Hematopoietic multipotent progenitor cell treated with erythropoietin and hydrocortisone succinate and interleukin-3 and kit ligand, for 6 days (in vitro differentiated cells): ENCODE measurements at regions not wholly inside any gene's neighbourhood (a gene's known extent, or its start where the extent isn't known, plus 50 kb on each side); places are given as distances from the start of the nearest gene placed in this dataset.
"Not testable (repeated sequence)": the region's sequence is repeated elsewhere in the genome, so short reads cannot be mapped to it uniquely, and the experiment has no call there.

Experiments
- DNase-seq: peaks from one replicate; pipeline ENCODE4 v3.0.0-alpha.2; 2015

GRCh38 chr6:21856456-21856825 is 262.9 kb downstream of the SOX4 start:
- DNase-seq = no peak

- DNase-seq = peak; percentile 32
These were observed 263.3 kb downstream of the SOX4 start for GRCh38 chr6:21856844-21857243.

GRCh38 chr6:21858076-21858475 is 264.5 kb downstream of the SOX4 start:
- no peak for DNase-seq

GRCh38 chr6:21859193-21859735 is 265.7 kb downstream of the SOX4 start:
- DNase-seq = no peak

GRCh38 chr6:21861942-21862341 is 268.4 kb downstream of the SOX4 start:
- DNase-seq = no peak

- DNase-seq = no peak
These were observed 270.7 kb downstream of the SOX4 start for GRCh38 chr6:21864206-21864605.

- no peak for DNase-seq
These were observed 274.7 kb downstream of the SOX4 start for GRCh38 chr6:21868226-21868625.

GRCh38 chr6:21869085-21869771 is 275.7 kb downstream of the SOX4 start:
- DNase-seq = no peak

- no peak for DNase-seq
These were observed 276.7 kb downstream of the SOX4 start for GRCh38 chr6:21870076-21870730.

- no peak for DNase-seq
These were observed 278.3 kb downstream of the SOX4 start for GRCh38 chr6:21871831-21872230.

GRCh38 chr6:21872749-21873148 is 279.2 kb downstream of the SOX4 start:
- DNase-seq = no peak

- DNase-seq = no peak
These were observed 280.0 kb downstream of the SOX4 start for GRCh38 chr6:21873562-21873961.

GRCh38 chr6:21874372-21874771 is 280.8 kb downstream of the SOX4 start:
- no peak for DNase-seq

GRCh38 chr6:21877037-21877436 is 283.5 kb downstream of the SOX4 start:
- not testable (repeated sequence) for DNase-seq

- not testable (repeated sequence) for DNase-seq
These were observed 286.7 kb downstream of the SOX4 start for GRCh38 chr6:21880249-21880648.

- no peak for DNase-seq
These were observed 288.5 kb downstream of the SOX4 start for GRCh38 chr6:21881969-21882465.

GRCh38 chr6:21883595-21884328 is 290.2 kb downstream of the SOX4 start:
- DNase-seq = no peak

- no peak for DNase-seq
These were observed 291.6 kb downstream of the SOX4 start for GRCh38 chr6:21885111-21885510.

GRCh38 chr6:21885532-21886114 is 292.1 kb downstream of the SOX4 start:
- DNase-seq = no peak

GRCh38 chr6:21886542-21887151 is 293.1 kb downstream of the SOX4 start:
- DNase-seq = no peak

GRCh38 chr6:21887231-21888185 is 294.0 kb downstream of the SOX4 start:
- no peak for DNase-seq

GRCh38 chr6:21891080-21891479 is 297.5 kb downstream of the SOX4 start:
- DNase-seq = no peak
